HepG2 (cell line): ENCODE measurements at regions not wholly inside any gene's neighbourhood (a gene's known extent, or its start where the extent isn't known, plus 50 kb on each side); places are given as distances from the start of the nearest gene placed in this dataset.

ENCODE experiments used
- ATAC-seq: fragments of 200-7000 bp; cut with Tn5 transposase; 3 replicates; pipeline ENCODE4 v1.9.1; 2020; ENCODE audit warnings: mild to moderate bottlenecking, moderate library complexity
- BruUV-seq: library from RNA; stranded (reverse); fragments of 400-500 nt; replicated peaks from 2 replicates; lab custom pipeline; 2021; lab: Mats Ljungman, UMichigan
- CTCF ChIA-PET: fragments of 300-600 bp; formaldehyde crosslinking; extraction: SDS; loops from one replicate; lab custom pipeline; 2021; ENCODE audit warnings: low total read pairs, inconsistent platforms, low intra/inter-chr PET ratio; lab: Yijun Ruan, JAX
- POLR2A ChIA-PET: fragments of 350-600 bp; sonication (Branson Sonifier 250); formaldehyde crosslinking; loops from one replicate; lab custom pipeline; 2020; ENCODE audit warnings: antibody characterized with exemption, inconsistent platforms; lab: Yijun Ruan, JAX
- DNase-seq: peaks from one replicate; pipeline ENCODE4 v3.0.0-alpha.2; 2015; ENCODE audit warnings: low spot score
- FAIRE-seq: peaks from 3 replicates; lab custom pipeline; 2011; peaks lifted over from hg19 to GRCh38; lab: Jason Lieb, UNC
- H2AFZ ChIP-seq: one replicate; pipeline ENCODE4 v1.6.1; 2011; ENCODE audit warnings: low read length, inconsistent platforms
- H3K27ac ChIP-seq: fragments of 300-600 bp; 3 replicates; pipeline ENCODE4 v1.8.0; 2011; ENCODE audit warnings: mixed run types, mild to moderate bottlenecking, mixed read lengths, low read length, inconsistent platforms; ENCODE audit not compliant: insufficient read depth; ENCODE audit errors: extremely low read length
- H3K27me3 ChIP-seq, 2 experiments: fragments of 200-600 bp in 1 of 2; 2 replicates in 1 of 2; 3 replicates in 1 of 2; pipeline versions ENCODE4 v1.6.0 to v1.8.0; 2011; ENCODE audit warnings: low read length in 2 of 2, mild to moderate bottlenecking in 2 of 2, moderate library complexity in 2 of 2, inconsistent platforms in 1 of 2; ENCODE audit not compliant: insufficient read depth in 2 of 2, control insufficient read depth in 1 of 2
- H3K36me3 ChIP-seq, 2 experiments: fragments of 200-600 bp in 1 of 2; replicated peaks in 1 of 2; 2 replicates in 1 of 2; 3 replicates in 1 of 2; pipeline versions ENCODE4 v1.5.1 to v1.8.0; 2011; ENCODE audit warnings: low read length in 2 of 2, inconsistent platforms in 1 of 2; ENCODE audit not compliant: insufficient read depth in 2 of 2, control insufficient read depth in 1 of 2
- H3K4me1 ChIP-seq: 2 replicates; pipeline ENCODE4 v1.5.1; 2012; ENCODE audit warnings: low read length, inconsistent platforms; ENCODE audit not compliant: insufficient read depth
- H3K4me2 ChIP-seq: 2 replicates; pipeline ENCODE4 v1.6.0; 2011; ENCODE audit warnings: low read depth, low read length, inconsistent platforms
- H3K4me3 ChIP-seq, 3 experiments: fragments of 200-600 bp in 1 of 3; sonication (generic), shearing (Covaris generic) in 1 of 3; replicated peaks in 1 of 3; 2 replicates each; pipeline ENCODE4 v1.5.1; 2011 to 2016; ENCODE audit warnings: low read length in 3 of 3, inconsistent platforms in 2 of 3, low read depth in 2 of 3, mild to moderate bottlenecking in 2 of 3, control low read depth in 1 of 3, mixed read lengths in 1 of 3; ENCODE audit not compliant: insufficient read depth in 1 of 3
- H3K79me2 ChIP-seq: one replicate; pipeline ENCODE4 v1.6.1; 2011; ENCODE audit warnings: low read length, inconsistent platforms; ENCODE audit not compliant: insufficient read depth
- H3K9ac ChIP-seq: 2 replicates; pipeline ENCODE4 v1.6.0; 2011; ENCODE audit warnings: mild to moderate bottlenecking, low read depth, low read length, inconsistent platforms; ENCODE audit not compliant: insufficient read depth
- H3K9me3 ChIP-seq: 2 replicates; pipeline ENCODE4 v1.5.1; 2012; ENCODE audit warnings: mild to moderate bottlenecking, low read length
- H4K20me1 ChIP-seq: 2 replicates; pipeline ENCODE4 v1.6.0; 2011; ENCODE audit warnings: inconsistent platforms, mild to moderate bottlenecking, low read length, moderate library complexity; ENCODE audit not compliant: insufficient read depth
- AGO2 ChIP-seq: fragments of 200-400 bp; formaldehyde crosslinking; optimal IDR thresholded peaks from 2 replicates; pipeline ENCODE3; 2017; ENCODE audit warnings: mild to moderate bottlenecking, low read depth, low read length, moderate library complexity
- KDM4B ChIP-seq: sonication (generic); formaldehyde crosslinking; IDR thresholded peaks from 2 replicates; pipeline ENCODE4 v1.4.0; 2020; ENCODE audit warnings: missing genetic modification reagents
- MAX ChIP-seq: IDR thresholded peaks from 2 replicates; pipeline ENCODE4 v1.6.1; 2012; ENCODE audit warnings: inconsistent platforms
- NFIC ChIP-seq: IDR thresholded peaks from 2 replicates; pipeline ENCODE4 v1.6.1; 2012; ENCODE audit warnings: mild to moderate bottlenecking, low read length, inconsistent platforms
- PHF21A ChIP-seq: sonication (generic); formaldehyde crosslinking; IDR thresholded peaks from 2 replicates; pipeline ENCODE4 v1.5.0; 2020; ENCODE audit warnings: mild to moderate bottlenecking, missing genetic modification reagents
- SMAD3 ChIP-seq: sonication (generic); formaldehyde crosslinking; IDR thresholded peaks from 2 replicates; pipeline ENCODE4 v1.4.0; 2020; ENCODE audit warnings: missing genetic modification reagents
- SP1 ChIP-seq, 2 experiments: fragments of 450-650 bp in 1 of 2; sonication (generic) in 1 of 2; formaldehyde crosslinking in 1 of 2; IDR thresholded peaks; 2 replicates each; pipeline versions ENCODE4 v1.4.0 to v1.6.1; 2016 to 2020; ENCODE audit warnings: missing genetic modification reagents in 1 of 2
- TGIF2 ChIP-seq: IDR thresholded peaks from 2 replicates; pipeline ENCODE4 v1.6.1; 2016; ENCODE audit warnings: control low read depth, missing compliant biosample characterization
- ZBTB33 ChIP-seq: sonication (generic); formaldehyde crosslinking; IDR thresholded peaks from 2 replicates; pipeline ENCODE4 v1.4.0; 2020; ENCODE audit warnings: missing genetic modification reagents
- ZBTB38 ChIP-seq: sonication (generic); formaldehyde crosslinking; IDR thresholded peaks from 2 replicates; pipeline ENCODE4 v1.5.1; 2020; ENCODE audit warnings: mild to moderate bottlenecking, missing genetic modification reagents
- ZFY ChIP-seq: sonication (generic); formaldehyde crosslinking; IDR thresholded peaks from 2 replicates; pipeline ENCODE4 v1.4.0; 2020; ENCODE audit warnings: missing genetic modification reagents
- ZNF639 ChIP-seq: conservative IDR thresholded peaks from 2 replicates; pipeline ENCODE4 v1.6.1; 2018; ENCODE audit warnings: missing genetic modification reagents
- WGBS: methylation state at CpG from one replicate; pipeline ENCODE4 v1.1.6; 2017; ENCODE audit warnings: low lambda C conversion rate; 5-methylcytosine and 5-hydroxymethylcytosine counted together
- in situ Hi-C: cut with HindIII; loops from 2 replicates; pipeline ENCODE4 v1.10.0; 2017; ENCODE audit warnings: low pct_unique_long_range_greater_than_20kb; ENCODE audit not compliant: extremely low pct_ligation_motif_present
- intact Hi-C: fragments of 100-400 bp; cut with micrococcal nuclease; formaldehyde crosslinking; loops from one replicate; pipeline ENCODE4 v1.10.0; 2022; ENCODE audit not compliant: unreplicated experiment

- no peak for FAIRE-seq
- H3K4me2 ChIP-seq: no peak overlapping the region
- no peak overlapping the region for H3K4me3 ChIP-seq
- H2AFZ ChIP-seq: no peak overlapping the region
- no peaks in the 10 kb centered on the region for H3K79me2 ChIP-seq
- intact Hi-C loops: loop anchor here (10.0 kb wide), 1 partner anchor 335 kb away; the partner anchor contains the start of gene TRPC7
- no peaks in the 10 kb centered on the region for H3K9me3 ChIP-seq
- H3K27me3 ChIP-seq: no peaks in the 10 kb centered on the region; a peak in 1 of 5 replicates
- no peaks in the 10 kb centered on the region for H3K36me3 ChIP-seq
- TF ChIP-seq ZFY (CRISPR knock-in tag) (no peak), AGO2 (no peak), KDM4B (CRISPR knock-in tag) (no peak), TGIF2 (CRISPR knock-in tag) (no peak), SP1 (IDR thresholded peaks at IDR 0.05) (no peak), SP1 (CRISPR knock-in tag; IDR thresholded peaks at IDR 0.05) (no peak), ZBTB33 (no peak), ZNF639 (CRISPR knock-in tag) (no peak), ZBTB38 (CRISPR knock-in tag) (no peak), NFIC (no peak), SMAD3 (CRISPR knock-in tag) (no peak), MAX (no peak), PHF21A (CRISPR knock-in tag) (no peak)
- TF ChIP-seq, all 625 proteins: peak for 0
- in situ Hi-C loops: no loop called here
- 8% methylated on average over 7 of the region's 7 CpGs for WGBS
- POLR2A ChIA-PET: no interaction called here
- no TSS peak for BruUV-seq
- CTCF ChIA-PET: no interaction called here
- H3K9ac ChIP-seq: no peak overlapping the region
- no peak for ATAC-seq
- no peak for DNase-seq
- H3K4me1 ChIP-seq: no peaks in the 10 kb centered on the region
- H4K20me1 ChIP-seq: no peaks in the 10 kb centered on the region
- no peak overlapping the region for H3K27ac ChIP-seq
These were observed 334.3 kb upstream of the TRPC7 start for GRCh38 chr5:136699651-136700050.
